CD4-positive, alpha-beta T cell treated with Interleukin-4 for 4 hours (primary cell): ENCODE measurements at regions not wholly inside any gene's neighbourhood (a gene's known extent, or its start where the extent isn't known, plus 50 kb on each side); places are given as distances from the start of the nearest gene placed in this dataset.

Experiments used
- DNase-seq: peaks from one replicate; pipeline ENCODE4 v3.0.0-alpha.2; 2020

- no peak for DNase-seq
Observed at GRCh38 chr6:25013246-25013645, 77.5 kb upstream of the RIPOR2 start.

GRCh38 chr6:25014369-25014768, 78.6 kb upstream of the RIPOR2 start:
- no peak for DNase-seq

- DNase-seq = peak; percentile 92
Observed at GRCh38 chr6:25014791-25015560, 79.2 kb upstream of the RIPOR2 start.

GRCh38 chr6:25016014-25016720, 80.4 kb upstream of the RIPOR2 start:
- DNase-seq = no peak

- DNase-seq = no peak
Observed at GRCh38 chr6:25017486-25017885, 81.7 kb upstream of the RIPOR2 start.

- peak; percentile 87 for DNase-seq
Observed at GRCh38 chr6:25017932-25018567, 82.3 kb upstream of the RIPOR2 start.

- no peak for DNase-seq
Observed at GRCh38 chr6:25018568-25018954, 82.8 kb upstream of the RIPOR2 start.

GRCh38 chr6:25022140-25022553, 86.4 kb upstream of the RIPOR2 start:
- no peak for DNase-seq

GRCh38 chr6:25023781-25024180, 88.0 kb upstream of the RIPOR2 start:
- no peak for DNase-seq

GRCh38 chr6:25024821-25025220, 89.1 kb upstream of the RIPOR2 start:
- no peak for DNase-seq

- no peak for DNase-seq
Observed at GRCh38 chr6:25025248-25025918, 89.6 kb upstream of the RIPOR2 start.

- peak; percentile 57 for DNase-seq
Observed at GRCh38 chr6:25025919-25026301, 90.2 kb upstream of the RIPOR2 start.

GRCh38 chr6:25026723-25027122, 91.0 kb upstream of the RIPOR2 start:
- DNase-seq = no peak

GRCh38 chr6:25027221-25027916, 91.6 kb upstream of the RIPOR2 start:
- DNase-seq = peak; percentile 87

GRCh38 chr6:25028328-25028727, 92.6 kb upstream of the RIPOR2 start:
- no peak for DNase-seq

- no peak for DNase-seq
Observed at GRCh38 chr6:25032934-25033333, 97.2 kb upstream of the RIPOR2 start.

GRCh38 chr6:25034431-25034921, 98.7 kb upstream of the RIPOR2 start:
- DNase-seq = no peak

- no peak for DNase-seq
Observed at GRCh38 chr6:25035174-25035511, 99.4 kb upstream of the RIPOR2 start.

GRCh38 chr6:25035512-25036435, 100.0 kb upstream of the RIPOR2 start:
- peak; percentile 54 for DNase-seq

GRCh38 chr6:25036461-25036860, 100.7 kb upstream of the RIPOR2 start:
- DNase-seq = no peak

GRCh38 chr6:25038300-25038699, 102.5 kb upstream of the RIPOR2 start:
- DNase-seq = no peak

GRCh38 chr6:25038999-25039398, 103.2 kb upstream of the RIPOR2 start:
- DNase-seq = peak; percentile 50
